Heart left ventricle (tissue), 16 donors: ENCODE measurements at regions not wholly inside any gene's neighbourhood (a gene's known extent, or its start where the extent isn't known, plus 50 kb on each side); places are given as distances from the start of the nearest gene placed in this dataset.

Source experiments
- ATAC-seq, 4 donors: fragments of 200-7000 bp; cut with Tn5 transposase; one replicate each; pipeline ENCODE4 v1.9.1; 2020 to 2022; ENCODE audit warnings: moderate library complexity in 4 of 4, mild to moderate bottlenecking in 3 of 4, moderate number of reproducible peaks in 1 of 4
- DNase-seq, 5 donors: peaks; one replicate each; pipeline ENCODE4 v3.0.0-alpha.2; 2020
- H3K27ac ChIP-seq, 12 donors: fragments of 200-600 bp; sonication (generic) in 4 of 12; one replicate each; pipeline versions ENCODE4 v1.5.0 to v1.8.0; 2016 to 2022; ENCODE audit warnings: mild to moderate bottlenecking in 2 of 12
- H3K27me3 ChIP-seq, 9 donors: fragments of 200-600 bp; sonication (generic) in 2 of 9; one replicate each; pipeline versions ENCODE4 v1.5.1 to v1.8.0; 2016 to 2022; ENCODE audit warnings: mild to moderate bottlenecking in 3 of 9
- H3K36me3 ChIP-seq, 9 donors: fragments of 200-600 bp; sonication (generic) in 2 of 9; one replicate each; pipeline versions ENCODE4 v1.5.0 to v1.8.0; 2018 to 2022; ENCODE audit warnings: mild to moderate bottlenecking in 2 of 9
- H3K4me1 ChIP-seq, 12 donors: fragments of 200-600 bp; sonication (generic) in 4 of 12; one replicate each; pipeline versions ENCODE4 v1.5.0 to v1.8.0; 2016 to 2022; ENCODE audit warnings: mild to moderate bottlenecking in 3 of 12
- H3K4me3 ChIP-seq, 12 donors: fragments of 200-600 bp; sonication (generic) in 4 of 12; one replicate each; pipeline versions ENCODE4 v1.5.0 to v1.8.0; 2017 to 2022; ENCODE audit warnings: mild to moderate bottlenecking in 9 of 12, moderate library complexity in 4 of 12
- H3K9me3 ChIP-seq, 12 donors: fragments of 200-600 bp; sonication (generic) in 4 of 12; one replicate each; pipeline versions ENCODE4 v1.5.0 to v1.8.0; 2016 to 2022; ENCODE audit warnings: mild to moderate bottlenecking in 1 of 12
- POLR2A ChIP-seq, 2 donors: fragments of 450-650 bp; IDR thresholded peaks; one replicate each; pipeline ENCODE4 v1.6.1; 2017; ENCODE audit warnings: antibody characterized with exemption in 2 of 2, mild to moderate bottlenecking in 2 of 2, moderate library complexity in 2 of 2
- WGBS, 4 donors: extraction: QIAGEN DNeasy Blood & Tissue Kit in 2 of 4; methylation state at CpG; one replicate each; pipeline versions ENCODE4 v1.1.5 to v1.1.7; 2013 to 2018; 5-methylcytosine and 5-hydroxymethylcytosine counted together
- intact Hi-C, 10 donors: fragments of 100-400 bp; cut with DNase I; formaldehyde crosslinking; loops; one replicate each; pipeline versions ENCODE4 v1.11.1 to v1.14.2; 2022
- TF ChIP-seq, protein P1 (sequence below), 12 donors: fragments of 200-600 bp; sonication (generic) in 4 of 12; IDR thresholded peaks; one replicate each; pipeline versions ENCODE4 v1.5.0 to v1.8.0; 2018 to 2022; ENCODE audit warnings: antibody characterized with exemption in 12 of 12, mild to moderate bottlenecking in 5 of 12
- donor health status: ischemic (EF 13 %, LVEDD 7.1; RV severe dilation, severe dysfunction).
- donor health status: healthy with polysubstance abuse.
- donor health status: DM: no; HTN: yes; CAD: no.
- donor health status: DM: no; HTN: no; CAD: no.
- donor health status: ischemic (EF 25% LVEDD 6.9; RV normal size, moderate dysfunction).
- donor health status: ischemic (EF 25% LVEDD 5.7; RV mildly dilated, moderate dysfunction).
- donor health status: healthy.
- donor health status: DM: yes; HTN: yes; CAD: no.
- donor health status: ischemic (EF 35%, LVEDD 5.7; RV mildly dilated, moderate dysfunction).
- donor health status: nonischemic (EF 11% LVEDD 7.7; RV severe dilation, severe dysfunction).
- donor health status: DM: yes; HTN: yes; CAD: no.
- donor health status: PGD.
- donor health status: ischemic (EF 29% LVEDD 5.4; RV normal size, mild dysfunction).
- donor health status: nonischemic (EF 23%, LVEDD 6.1; RV moderate dilation, normal function).

DNA sequence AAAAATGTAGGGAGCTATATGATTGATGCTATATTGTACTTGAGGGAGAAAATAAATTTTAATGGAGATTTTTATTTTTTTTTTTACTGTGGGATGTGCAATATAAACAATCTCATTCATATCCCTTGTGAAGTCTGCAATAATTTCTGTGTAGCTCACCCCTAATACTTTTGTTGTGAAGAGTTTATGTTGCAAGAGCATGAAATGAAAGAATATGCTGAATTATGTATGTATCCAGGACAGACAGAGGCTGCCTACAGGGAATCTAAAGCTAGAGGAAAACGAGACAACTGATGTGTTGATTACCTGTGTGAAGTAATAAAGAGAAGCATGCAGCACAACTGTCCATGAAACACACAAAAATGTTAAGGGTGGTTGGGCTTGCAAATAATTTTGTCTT is 643.3 kb downstream of the DCDC2C start:
- Histone ChIP-seq H3K36me3 (no peaks in the 10 kb centered on the region), H3K9me3 (peaks cover 0 to 13% (median 2%) of the 10 kb centered on the region in 12 donors), H3K27ac (no peak overlapping the region), H3K4me1 (no peaks in the 10 kb centered on the region), H3K27me3 (no peaks in the 10 kb centered on the region), H3K4me3 (no peak overlapping the region)
- ATAC-seq (no peak), DNase-seq (no peak)
- intact Hi-C loops, result no loop called here
- TF ChIP-seq, protein P1, sequence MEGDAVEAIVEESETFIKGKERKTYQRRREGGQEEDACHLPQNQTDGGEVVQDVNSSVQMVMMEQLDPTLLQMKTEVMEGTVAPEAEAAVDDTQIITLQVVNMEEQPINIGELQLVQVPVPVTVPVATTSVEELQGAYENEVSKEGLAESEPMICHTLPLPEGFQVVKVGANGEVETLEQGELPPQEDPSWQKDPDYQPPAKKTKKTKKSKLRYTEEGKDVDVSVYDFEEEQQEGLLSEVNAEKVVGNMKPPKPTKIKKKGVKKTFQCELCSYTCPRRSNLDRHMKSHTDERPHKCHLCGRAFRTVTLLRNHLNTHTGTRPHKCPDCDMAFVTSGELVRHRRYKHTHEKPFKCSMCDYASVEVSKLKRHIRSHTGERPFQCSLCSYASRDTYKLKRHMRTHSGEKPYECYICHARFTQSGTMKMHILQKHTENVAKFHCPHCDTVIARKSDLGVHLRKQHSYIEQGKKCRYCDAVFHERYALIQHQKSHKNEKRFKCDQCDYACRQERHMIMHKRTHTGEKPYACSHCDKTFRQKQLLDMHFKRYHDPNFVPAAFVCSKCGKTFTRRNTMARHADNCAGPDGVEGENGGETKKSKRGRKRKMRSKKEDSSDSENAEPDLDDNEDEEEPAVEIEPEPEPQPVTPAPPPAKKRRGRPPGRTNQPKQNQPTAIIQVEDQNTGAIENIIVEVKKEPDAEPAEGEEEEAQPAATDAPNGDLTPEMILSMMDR (IDR thresholded peaks at IDR 0.05), result no peak
- no peak for TF ChIP-seq POLR2A (IDR thresholded peaks at IDR 0.05)
- 33 to 39% (median 36%) methylated on average over 1 of the region's 1 CpG for WGBS, 4 donors

DNA sequence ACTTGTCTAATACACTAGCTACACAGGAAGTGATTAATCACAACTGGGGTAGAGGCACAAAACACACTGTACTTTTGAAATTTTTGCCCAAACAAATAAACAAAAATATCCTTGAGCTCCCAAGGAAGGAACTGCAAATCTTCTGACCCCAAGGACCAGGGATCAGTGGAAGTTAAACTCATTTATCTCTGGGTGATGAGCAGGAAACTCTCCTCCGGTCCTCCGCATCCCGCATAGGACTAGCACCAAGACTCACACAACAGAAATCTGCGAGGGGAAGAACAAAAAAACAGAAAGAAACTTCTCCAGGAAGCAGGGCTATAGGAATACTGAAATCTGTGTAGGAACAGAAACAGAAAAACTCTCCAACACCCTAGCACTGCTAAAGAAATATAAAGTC is 650.3 kb downstream of the DCDC2C start:
- H3K4me3 ChIP-seq, result no peak overlapping the region
- intact Hi-C loops, result no loop called here
- ATAC-seq (no peak), DNase-seq (no peak)
- H3K27ac ChIP-seq, result no peak overlapping the region
- TF ChIP-seq, protein P1 (IDR thresholded peaks at IDR 0.05), result no peak
- 53 to 74% (median 66%) methylated on average over 4 of the region's 4 CpGs for WGBS, 4 donors
- no peaks in the 10 kb centered on the region for H3K36me3 ChIP-seq
- H3K4me1 ChIP-seq, result no peaks in the 10 kb centered on the region
- H3K27me3 ChIP-seq, result no peaks in the 10 kb centered on the region
- no peaks in the 10 kb centered on the region for H3K9me3 ChIP-seq

DNA sequence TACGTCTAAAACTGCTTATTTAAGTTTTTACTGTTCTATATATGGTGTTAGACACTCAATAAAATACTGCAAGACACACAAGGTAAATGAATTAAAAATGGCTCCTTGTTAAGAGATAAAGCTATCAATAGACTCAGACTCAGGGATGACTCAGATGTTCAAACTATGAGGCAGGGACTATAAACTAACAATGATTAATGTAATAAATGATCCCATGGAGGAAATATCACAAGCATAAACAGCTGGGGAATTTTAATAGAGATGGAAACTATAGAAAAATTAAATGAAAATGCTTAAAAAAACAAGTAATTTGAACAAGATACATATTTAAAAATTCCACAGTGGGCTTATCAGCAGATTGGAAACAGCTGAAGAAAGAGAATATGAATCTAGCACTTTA is 650.8 kb downstream of the DCDC2C start:
- no peaks in the 10 kb centered on the region for H3K4me1 ChIP-seq
- intact Hi-C loops, result no loop called here

DNA sequence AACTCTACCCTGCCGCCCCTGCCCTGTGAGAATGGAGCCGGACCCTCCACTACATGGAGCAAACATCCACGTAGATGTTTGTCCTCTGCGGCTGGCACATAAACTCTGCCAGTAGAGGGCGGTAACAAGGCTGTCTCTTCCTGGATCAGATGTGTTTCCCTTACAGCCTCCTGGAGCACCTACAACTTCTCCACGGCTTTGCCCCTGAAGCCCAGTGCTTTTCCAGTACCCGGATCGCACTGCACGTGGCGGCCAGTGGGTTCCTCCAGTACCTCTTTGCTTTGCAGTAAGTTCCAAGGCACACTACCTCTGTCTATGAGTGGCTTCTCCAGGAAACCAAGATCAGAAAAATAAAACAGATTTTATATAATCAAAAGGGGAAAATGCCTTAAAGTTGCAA is 651.3 kb downstream of the DCDC2C start:
- Histone ChIP-seq H3K36me3 (no peaks in the 10 kb centered on the region), H3K27me3 (no peaks in the 10 kb centered on the region), H3K27ac (no peak overlapping the region), H3K4me3 (no peak overlapping the region), H3K9me3 (no peaks in the 10 kb centered on the region), H3K4me1 (no peaks in the 10 kb centered on the region)
- no peak for ATAC-seq
- no peak for TF ChIP-seq POLR2A (IDR thresholded peaks at IDR 0.05)
- TF ChIP-seq, protein P1 (IDR thresholded peaks at IDR 0.05), result peak in 4 of 12 donors; percentile 18 to 33 (median 24)
- DNase-seq, result no peak
- intact Hi-C loops, result no loop called here
- WGBS, 4 donors, result 53 to 63% (median 57%) methylated on average over 10 of the region's 10 CpGs

More for the DNA sequence above, 650.8 kb downstream of the DCDC2C start:
- Histone ChIP-seq H3K36me3 (no peaks in the 10 kb centered on the region), H3K4me3 (no peak overlapping the region), H3K9me3 (no peaks in the 10 kb centered on the region), H3K27ac (no peak overlapping the region), H3K27me3 (no peaks in the 10 kb centered on the region)
- no peak for ATAC-seq
- 63 to 84% (median 72%) methylated on average over 1 of the region's 1 CpG for WGBS, 4 donors
- no peak for DNase-seq
- TF ChIP-seq, protein P1 (IDR thresholded peaks at IDR 0.05), result no peak
- TF ChIP-seq POLR2A (IDR thresholded peaks at IDR 0.05), result no peak
